ENCODE measurements at regions not wholly inside any gene's neighbourhood (a gene's known extent, or its start where the extent isn't known, plus 50 kb on each side); places are given as distances from the start of the nearest gene placed in this dataset.

GRCh38 chr13:76160961-76161925, 525.1 kb downstream of the LMO7 start:
- no peak for FAIRE-seq

- FAIRE-seq: no peak
Measured at GRCh38 chr13:76160506-76160905, 524.4 kb downstream of the LMO7 start.

- FAIRE-seq: no peak
Measured at GRCh38 chr13:76157926-76158325, 521.8 kb downstream of the LMO7 start.

GRCh38 chr13:76153239-76153638, 517.1 kb downstream of the LMO7 start:
- FAIRE-seq: no peak

GRCh38 chr13:76148926-76149325, 512.8 kb downstream of the LMO7 start:
- no peak for FAIRE-seq

- FAIRE-seq: no peak
Measured at GRCh38 chr13:76148374-76148773, 512.2 kb downstream of the LMO7 start.

- FAIRE-seq: no peak
Measured at GRCh38 chr13:76132532-76132931, 496.4 kb downstream of the LMO7 start.

- no peak for FAIRE-seq
Measured at GRCh38 chr13:76131551-76131950, 495.4 kb downstream of the LMO7 start.

GRCh38 chr13:76129305-76130000, 493.3 kb downstream of the LMO7 start:
- FAIRE-seq: no peak

DNA sequence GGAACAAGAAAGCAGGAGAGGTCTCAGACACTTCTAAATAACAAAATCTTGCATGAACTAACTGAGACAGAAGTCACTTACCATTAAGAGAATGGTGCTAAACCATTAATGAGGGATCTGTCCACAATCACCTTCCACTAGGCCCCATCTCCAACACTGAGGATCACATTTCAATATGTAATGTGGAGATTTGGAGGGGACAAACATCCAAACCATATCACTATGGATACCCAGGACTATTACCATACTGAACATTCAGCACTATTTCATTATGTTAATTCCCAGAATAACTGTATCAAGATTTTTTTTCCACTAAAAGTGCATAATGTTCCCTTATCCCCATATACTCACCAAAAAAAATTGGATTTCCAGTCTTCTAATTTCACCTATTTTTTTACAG, 491.8 kb downstream of the LMO7 start:
- FAIRE-seq: no peak

- no peak for FAIRE-seq
Measured at GRCh38 chr13:76123548-76123947, 487.4 kb downstream of the LMO7 start.

- no peak for FAIRE-seq
Measured at GRCh38 chr13:76116751-76117360, 480.7 kb downstream of the LMO7 start.

GRCh38 chr13:76106763-76107162, 470.6 kb downstream of the LMO7 start:
- FAIRE-seq: no peak

DNA sequence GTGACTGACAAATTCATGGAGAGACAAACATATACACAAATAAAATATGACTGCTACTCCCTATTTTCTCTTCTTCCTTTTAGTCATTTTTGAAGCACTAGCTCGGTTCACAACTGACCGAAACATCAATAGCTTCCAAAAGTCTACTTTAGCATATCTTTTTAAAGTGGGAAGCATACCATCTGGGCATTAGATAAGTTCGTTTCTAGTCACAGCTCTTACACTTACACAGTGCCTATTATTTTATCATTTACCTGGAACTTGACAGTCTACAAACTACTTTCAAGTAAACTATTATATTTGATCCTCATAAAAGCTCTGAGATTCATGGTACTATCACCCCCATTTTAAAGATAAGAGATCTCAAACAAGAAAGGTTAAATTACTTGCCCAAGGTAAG, 458.5 kb downstream of the LMO7 start:
- FAIRE-seq: no peak

DNA sequence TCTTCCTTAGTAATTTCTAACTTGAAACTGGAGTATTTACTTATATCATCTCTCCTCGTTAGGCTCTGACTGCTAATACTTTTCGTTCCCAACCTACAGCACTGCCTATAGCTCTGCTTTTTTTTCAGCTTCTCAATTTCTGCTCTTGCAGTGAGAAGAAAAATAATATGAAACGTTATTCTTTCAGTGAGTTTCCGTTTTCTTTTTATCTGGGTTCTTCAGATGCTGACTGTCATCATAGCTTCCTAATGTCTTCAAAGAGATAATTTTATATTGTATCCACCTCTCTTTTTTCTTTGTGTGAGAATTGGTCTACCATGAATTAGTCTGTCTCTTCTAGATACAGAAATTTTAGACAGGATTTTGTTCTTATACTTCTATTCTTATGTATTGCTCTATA, 454.9 kb downstream of the LMO7 start:
- FAIRE-seq: no peak

GRCh38 chr13:76086729-76087128, 450.6 kb downstream of the LMO7 start:
- no peak for FAIRE-seq

DNA sequence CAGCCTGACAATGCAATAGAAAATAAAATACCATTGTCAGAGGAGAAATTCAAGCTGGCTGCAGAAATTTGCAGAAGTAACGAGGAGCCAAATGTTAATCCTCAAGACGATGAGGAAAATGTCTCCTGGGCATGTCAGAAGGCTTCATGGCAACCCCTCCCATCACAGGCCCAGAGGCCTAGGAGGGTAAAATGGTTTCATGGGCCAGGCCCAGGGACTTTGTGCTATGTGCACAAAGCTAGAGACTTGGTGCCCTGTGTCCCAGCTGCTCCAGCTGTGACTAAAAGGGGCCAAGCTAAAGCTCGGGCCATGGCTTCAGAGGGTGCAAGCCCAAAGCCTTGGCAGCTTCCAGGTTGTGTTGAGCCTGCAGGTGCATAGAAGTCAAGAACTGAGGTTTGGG, 431.7 kb downstream of the LMO7 start:
- FAIRE-seq: no peak

DNA sequence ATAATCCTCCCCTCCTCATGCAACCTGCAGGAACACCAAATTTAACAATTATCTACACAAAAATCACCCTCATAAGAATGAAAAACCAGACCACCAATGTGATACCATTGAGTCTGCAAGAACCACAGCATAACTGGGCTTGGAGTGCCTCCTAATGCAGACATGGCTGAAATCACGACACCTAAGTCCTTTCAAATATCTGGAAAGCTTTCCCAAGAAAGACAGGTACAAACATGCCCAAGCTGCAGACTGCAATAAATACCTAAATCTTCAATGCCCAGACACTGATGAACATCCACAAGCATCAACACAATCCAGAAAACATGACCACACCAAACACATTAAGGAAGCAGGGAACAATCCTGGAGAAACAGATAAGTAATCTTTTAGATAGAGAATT, 417.1 kb downstream of the LMO7 start:
- FAIRE-seq: no peak

DNA sequence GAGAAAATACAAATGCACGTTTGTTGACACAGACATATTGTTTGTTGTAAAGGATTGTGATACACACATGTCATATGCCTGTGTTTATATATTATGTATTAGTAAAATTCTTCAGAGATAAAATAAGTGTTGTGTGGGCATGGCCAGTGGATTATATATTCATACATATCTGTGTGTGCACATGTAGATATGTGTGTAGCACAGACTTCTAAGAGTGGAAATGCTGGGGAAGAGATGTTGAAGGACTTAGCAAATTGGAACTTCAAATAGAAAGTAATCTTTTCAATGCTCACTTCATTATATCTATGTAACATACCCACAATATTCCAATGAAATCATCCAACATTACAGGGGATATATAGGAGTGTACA, 413.2 kb downstream of the LMO7 start:
- FAIRE-seq: no peak

- no peak for FAIRE-seq
Measured at GRCh38 chr13:76048675-76049375, 412.7 kb downstream of the LMO7 start.

GRCh38 chr13:76048131-76048530, 412.0 kb downstream of the LMO7 start:
- FAIRE-seq: no peak

GRCh38 chr13:76043874-76044273, 407.7 kb downstream of the LMO7 start:
- FAIRE-seq: no peak

Measured in A204.1 (cell line).